IMR-90 (cell line): ENCODE measurements at regions not wholly inside any gene's neighbourhood (a gene's known extent, or its start where the extent isn't known, plus 50 kb on each side); places are given as distances from the start of the nearest gene placed in this dataset.

Experiments used
- ATAC-seq: fragments of 200-7000 bp; cut with Tn5 transposase; 2 replicates; pipeline ENCODE4 v1.9.1; 2020; ENCODE audit warnings: low read depth, mild to moderate bottlenecking, moderate library complexity
- BruUV-seq: library from RNA; stranded (reverse); fragments of 400-500 nt; replicated peaks from 2 replicates; lab custom pipeline; 2021; lab: Mats Ljungman, UMichigan
- CTCF ChIA-PET: fragments of 300-600 bp; formaldehyde crosslinking; extraction: SDS; loops from one replicate; lab custom pipeline; 2021; ENCODE audit warnings: antibody characterized with exemption; lab: Yijun Ruan, JAX
- POLR2A ChIA-PET: fragments of 300-600 bp; sonication (Branson Sonifier 250); formaldehyde crosslinking; loops from one replicate; lab custom pipeline; 2022; ENCODE audit warnings: antibody characterized with exemption; ENCODE audit not compliant: unreplicated experiment; lab: Charles Lee
- DNase-seq: peaks from one replicate; pipeline ENCODE4 v3.0.0; 2013
- H2AFZ ChIP-seq: replicated peaks from 2 replicates; pipeline ENCODE3; 2013; ENCODE audit warnings: low read length, mild to moderate bottlenecking; ENCODE audit not compliant: poor library complexity
- H2AK5ac ChIP-seq: 2 replicates; pipeline ENCODE4 v1.6.1; 2013; ENCODE audit warnings: low read depth, low read length, inconsistent platforms
- H2AK9ac ChIP-seq: replicated peaks from 2 replicates; pipeline ENCODE3; 2013; ENCODE audit warnings: mild to moderate bottlenecking, low read depth, low read length, moderate library complexity; ENCODE audit not compliant: poor library complexity
- H2BK120ac ChIP-seq: 2 replicates; pipeline ENCODE4 v1.6.1; 2013; ENCODE audit warnings: low read depth, low read length, inconsistent platforms
- H2BK15ac ChIP-seq: 3 replicates; pipeline ENCODE4 v1.6.1; 2013; ENCODE audit warnings: low read depth, low read length, inconsistent platforms
- H2BK20ac ChIP-seq: 2 replicates; pipeline ENCODE4 v1.6.1; 2013; ENCODE audit warnings: low read depth, mild to moderate bottlenecking, inconsistent platforms, low read length, moderate library complexity
- H2BK5ac ChIP-seq: 2 replicates; pipeline ENCODE4 v1.6.1; 2013; ENCODE audit warnings: mild to moderate bottlenecking, low read depth, low read length, inconsistent platforms; ENCODE audit not compliant: poor library complexity, severe bottlenecking
- H3K14ac ChIP-seq: replicated peaks from 2 replicates; pipeline ENCODE4 v1.6.1; 2013; ENCODE audit warnings: low read depth, low read length, inconsistent platforms
- H3K18ac ChIP-seq: 2 replicates; pipeline ENCODE4 v1.6.1; 2013; ENCODE audit warnings: low read depth, low read length, control low read depth
- H3K23ac ChIP-seq: 2 replicates; pipeline ENCODE4 v1.6.1; 2013; ENCODE audit warnings: low read depth, low read length, inconsistent platforms
- H3K27ac ChIP-seq: 2 replicates; pipeline ENCODE4 v1.5.1; 2013; ENCODE audit warnings: mild to moderate bottlenecking, control low read depth, low read length; ENCODE audit not compliant: insufficient read depth
- H3K27me3 ChIP-seq: 2 replicates; pipeline ENCODE4 v1.6.1; 2013; ENCODE audit warnings: low read length; ENCODE audit not compliant: control insufficient read depth, insufficient read depth
- H3K36me3 ChIP-seq: 2 replicates; pipeline ENCODE4 v1.6.1; 2013; ENCODE audit warnings: low read length, mixed read lengths; ENCODE audit not compliant: control insufficient read depth, insufficient read depth
- H3K4ac ChIP-seq: 2 replicates; pipeline ENCODE4 v1.6.1; 2013; ENCODE audit warnings: low read depth, low read length, inconsistent platforms
- H3K4me1 ChIP-seq: 2 replicates; pipeline ENCODE4 v1.6.1; 2013; ENCODE audit warnings: low read length, mixed read lengths; ENCODE audit not compliant: control insufficient read depth, insufficient read depth
- H3K4me2 ChIP-seq: 2 replicates; pipeline ENCODE4 v1.6.1; 2013; ENCODE audit warnings: low read depth, mild to moderate bottlenecking, control low read depth, low read length, moderate library complexity
- H3K4me3 ChIP-seq: 2 replicates; pipeline ENCODE4 v1.5.1; 2013; ENCODE audit warnings: low read depth, mild to moderate bottlenecking, control low read depth, low read length, moderate library complexity; ENCODE audit not compliant: insufficient read depth
- H3K56ac ChIP-seq: 2 replicates; pipeline ENCODE4 v1.6.1; 2013; ENCODE audit warnings: low read length, inconsistent platforms; ENCODE audit not compliant: insufficient read depth; ENCODE audit errors: extremely low read depth
- H3K79me1 ChIP-seq, 2 experiments: 2 replicates each; pipeline ENCODE4 v1.6.1; 2013; ENCODE audit warnings: low read length in 2 of 2, inconsistent platforms in 1 of 2, low read depth in 1 of 2
- H3K9ac ChIP-seq: 2 replicates; pipeline ENCODE4 v1.6.1; 2013; ENCODE audit warnings: low read depth, low read length, control low read depth
- H3K9me1 ChIP-seq: 2 replicates; pipeline ENCODE4 v1.6.1; 2013; ENCODE audit warnings: low read length, inconsistent platforms; ENCODE audit not compliant: insufficient read depth
- H3K9me3 ChIP-seq: 2 replicates; pipeline ENCODE4 v1.6.1; 2013; ENCODE audit warnings: low read length; ENCODE audit not compliant: control insufficient read depth, insufficient read depth
- H4K20me1 ChIP-seq: 2 replicates; pipeline ENCODE4 v1.6.1; 2013; ENCODE audit warnings: low read length, inconsistent platforms; ENCODE audit not compliant: insufficient read depth
- H4K5ac ChIP-seq: 2 replicates; pipeline ENCODE4 v1.6.1; 2013; ENCODE audit warnings: mild to moderate bottlenecking, low read depth, low read length, control low read depth
- H4K8ac ChIP-seq, 2 experiments: 2 replicates each; pipeline ENCODE4 v1.6.1; 2013; ENCODE audit warnings: low read depth in 2 of 2, low read length in 2 of 2, control low read depth in 1 of 2, inconsistent platforms in 1 of 2
- H4K91ac ChIP-seq: 2 replicates; pipeline ENCODE4 v1.6.1; 2013; ENCODE audit warnings: low read depth, low read length, inconsistent platforms; ENCODE audit not compliant: insufficient read depth
- CHD1 ChIP-seq: IDR thresholded peaks from 2 replicates; pipeline ENCODE4 v1.6.1; 2012; ENCODE audit warnings: low read depth, low read length, improper control_type of control experiment
- CTCF ChIP-seq: conservative IDR thresholded peaks from 2 replicates; pipeline ENCODE4 v1.5.1; 2012; ENCODE audit warnings: mild to moderate bottlenecking, low read depth, low read length, improper control_type of control experiment
- MAZ ChIP-seq: IDR thresholded peaks from 2 replicates; pipeline ENCODE4 v1.6.1; 2012; ENCODE audit warnings: low read depth, mild to moderate bottlenecking, low read length, improper control_type of control experiment, moderate library complexity, borderline replicate concordance
- RCOR1 ChIP-seq: IDR thresholded peaks from 2 replicates; pipeline ENCODE4 v1.6.1; 2012; ENCODE audit warnings: mild to moderate bottlenecking, low read length, improper control_type of control experiment; ENCODE audit not compliant: insufficient replicate concordance
- SMC3 ChIP-seq: fragments of 150-350 bp; IDR thresholded peaks from 2 replicates; pipeline ENCODE4 v1.6.1; 2016; ENCODE audit warnings: low read depth, mild to moderate bottlenecking, antibody characterized with exemption, low read length, moderate library complexity
- USF2 ChIP-seq: fragments of 150-350 bp; IDR thresholded peaks from 2 replicates; pipeline ENCODE4 v1.6.1; 2017; ENCODE audit warnings: mild to moderate bottlenecking, antibody characterized with exemption, low read length, low read depth
- WGBS, 2 experiments: methylation state at CpG; one replicate each; pipeline versions ENCODE4 v1.1.5 to v1.1.7; 2013; ENCODE audit warnings: missing lambda C conversion rate in 2 of 2; ENCODE audit not compliant: insufficient read length in 1 of 2; ENCODE audit errors: extremely low coverage in 2 of 2; 5-methylcytosine and 5-hydroxymethylcytosine counted together
- dilution Hi-C: fragments of 300-500 bp; cut with HindIII; formaldehyde crosslinking; loops from one replicate; pipeline ENCODE4 v1.14.3; 2018; ENCODE audit warnings: low sequenced_read_pairs; ENCODE audit not compliant: unreplicated experiment
- in situ Hi-C: fragments of 300-500 bp; cut with MboI; formaldehyde crosslinking; loops from 3 replicates; pipeline ENCODE4 v1.14.3; 2019; ENCODE audit warnings: low sequenced_read_pairs, inconsistent platforms, mixed read lengths
- intact Hi-C: fragments of 100-400 bp; cut with micrococcal nuclease; formaldehyde crosslinking; loops from 2 replicates; pipeline ENCODE4 v1.10.0; 2022
- TF ChIP-seq, protein P1 (sequence below): fragments of 150-350 bp; IDR thresholded peaks from 2 replicates; pipeline ENCODE4 v1.6.1; 2016; ENCODE audit warnings: low read depth, mild to moderate bottlenecking, low read length, moderate library complexity, borderline replicate concordance

DNA sequence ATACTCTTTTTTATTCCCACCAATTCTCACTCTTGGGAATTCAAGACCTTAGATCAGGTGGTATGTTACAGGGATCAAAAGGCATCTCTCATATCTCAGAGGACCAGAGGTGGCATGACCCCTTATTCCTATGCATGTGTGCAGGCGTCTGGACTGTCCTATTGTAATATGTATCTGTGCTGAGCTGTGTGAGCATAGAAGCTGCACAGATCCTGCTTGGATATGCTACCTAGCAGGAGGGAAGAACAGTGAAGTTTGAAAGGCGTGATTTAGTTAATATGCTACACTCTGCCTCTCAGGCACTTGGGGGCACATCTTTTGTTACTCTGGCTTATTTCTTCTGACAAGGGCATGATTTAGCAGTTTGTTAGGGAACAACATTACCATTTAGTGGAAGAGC lies 86.7 kb upstream of the ZRANB2 start:
- H3K27ac ChIP-seq = no peak overlapping the region
- no peak overlapping the region for H3K4me2 ChIP-seq
- dilution Hi-C loops (no loop called here), intact Hi-C loops (no loop called here), in situ Hi-C loops (no loop called here)
- no peak overlapping the region for H2AK9ac ChIP-seq
- no CpG with 5 or more reads among the region's 2 CpGs for WGBS, 2 experiments
- 0 out of 2 replicates have a peak, but pooled peaks cover 2% of the 10 kb centered on the region for H3K9me3 ChIP-seq
- ChIA-PET POLR2A (no interaction called here), CTCF (interaction anchor here (0.6 kb wide), 1 partner anchor 1501 kb away, joined by 3 read pairs; no protein-coding TSS in a partner anchor)
- H2AK5ac ChIP-seq = no peak overlapping the region
- H3K27me3 ChIP-seq = no peaks in the 10 kb centered on the region
- H3K9me1 ChIP-seq = no peaks in the 10 kb centered on the region
- H3K4me3 ChIP-seq = no peak overlapping the region
- H3K56ac ChIP-seq = no peak overlapping the region
- no peak overlapping the region for H2BK15ac ChIP-seq
- ATAC-seq = no peak
- no peak overlapping the region for H2BK5ac ChIP-seq
- H2AFZ ChIP-seq = no peak overlapping the region
- H3K36me3 ChIP-seq = no peaks in the 10 kb centered on the region
- no peaks in the 10 kb centered on the region for H3K79me1 ChIP-seq
- no peak overlapping the region for H2BK20ac ChIP-seq
- H3K23ac ChIP-seq = no peak overlapping the region
- H4K8ac ChIP-seq = no peak overlapping the region
- no peak overlapping the region for H3K9ac ChIP-seq
- H3K18ac ChIP-seq = no peak overlapping the region
- H3K4me1 ChIP-seq = no peaks in the 10 kb centered on the region
- TF ChIP-seq MAZ (no peak), CTCF (no peak), CHD1 (no peak), SMC3 (no peak), RCOR1 (no peak), USF2 (no peak)
- TF ChIP-seq, protein P1, sequence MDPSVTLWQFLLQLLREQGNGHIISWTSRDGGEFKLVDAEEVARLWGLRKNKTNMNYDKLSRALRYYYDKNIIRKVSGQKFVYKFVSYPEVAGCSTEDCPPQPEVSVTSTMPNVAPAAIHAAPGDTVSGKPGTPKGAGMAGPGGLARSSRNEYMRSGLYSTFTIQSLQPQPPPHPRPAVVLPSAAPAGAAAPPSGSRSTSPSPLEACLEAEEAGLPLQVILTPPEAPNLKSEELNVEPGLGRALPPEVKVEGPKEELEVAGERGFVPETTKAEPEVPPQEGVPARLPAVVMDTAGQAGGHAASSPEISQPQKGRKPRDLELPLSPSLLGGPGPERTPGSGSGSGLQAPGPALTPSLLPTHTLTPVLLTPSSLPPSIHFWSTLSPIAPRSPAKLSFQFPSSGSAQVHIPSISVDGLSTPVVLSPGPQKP = no peak
- DNase-seq = no peak
- no peaks in the 10 kb centered on the region for H4K20me1 ChIP-seq
- no TSS peak for BruUV-seq
- H3K14ac ChIP-seq = no peak overlapping the region
- H4K5ac ChIP-seq = no peak overlapping the region
- no peak overlapping the region for H4K91ac ChIP-seq
- H3K4ac ChIP-seq = no peak overlapping the region
- H2BK120ac ChIP-seq = no peak overlapping the region
